ENCODE measurements at regions not wholly inside any gene's neighbourhood (a gene's known extent, or its start where the extent isn't known, plus 50 kb on each side); places are given as distances from the start of the nearest gene placed in this dataset.
"Not testable (repeated sequence)": the region's sequence is repeated elsewhere in the genome, so short reads cannot be mapped to it uniquely, and the experiment has no call there.

DNA sequence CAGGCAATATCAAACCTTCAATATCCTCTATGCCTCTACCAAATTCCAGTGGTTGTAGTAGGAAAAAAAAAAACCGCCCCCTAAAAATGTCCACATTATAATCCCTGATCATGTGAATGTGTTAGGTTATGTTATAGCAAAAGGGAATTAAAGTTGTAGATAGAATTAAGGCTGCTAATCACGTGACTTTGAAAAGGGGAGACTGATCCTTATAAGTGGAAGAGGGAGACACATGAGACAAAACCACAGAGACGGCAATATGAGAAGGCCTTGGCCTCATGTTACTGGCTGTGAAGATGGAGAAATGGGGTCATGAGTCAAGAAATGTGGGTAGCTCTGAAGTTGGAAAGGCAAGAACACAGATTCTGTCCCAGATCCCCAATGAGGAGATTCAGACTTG lies 1711.3 kb downstream of the KHDRBS2 start:
- not testable (repeated sequence) for H3K4me3 Mint-ChIP-seq; ATAC-seq; H3K36me3 Mint-ChIP-seq; H3K27me3 Mint-ChIP-seq; H3K27ac Mint-ChIP-seq; H3K4me1 Mint-ChIP-seq (ENCODE audit: low read depth in 2 of 2); DNase-seq (ENCODE audit: low spot score)
- H3K9me3 Mint-ChIP-seq, result peaks cover 26% of the 10 kb centered on the region

DNA sequence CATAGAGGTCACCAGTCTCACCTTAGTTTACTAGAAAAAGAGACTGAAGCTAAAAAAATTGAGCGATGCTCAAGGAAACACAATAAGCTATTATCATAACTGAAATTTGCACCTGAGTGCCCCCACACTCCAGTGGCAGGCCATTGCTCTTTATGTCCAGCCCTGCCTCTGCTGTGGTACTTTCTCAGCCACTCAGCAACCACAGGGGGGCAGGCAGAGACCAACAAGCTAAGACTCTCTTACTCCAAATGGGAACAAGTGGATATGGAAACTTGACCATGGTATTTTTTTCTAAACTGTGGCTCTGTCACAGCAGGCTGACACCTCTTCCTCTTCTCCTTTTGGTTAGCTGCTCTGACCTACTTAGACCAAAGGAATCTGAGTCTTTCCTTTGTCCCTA lies 1713.4 kb downstream of the KHDRBS2 start:
- H3K27me3 Mint-ChIP-seq; H3K4me3 Mint-ChIP-seq; H3K27ac Mint-ChIP-seq; DNase-seq (ENCODE audit: low spot score); H3K4me1 Mint-ChIP-seq (ENCODE audit: low read depth in 2 of 2); ATAC-seq; H3K36me3 Mint-ChIP-seq: not testable (repeated sequence)
- H3K9me3 Mint-ChIP-seq, result peaks cover 28% of the 10 kb centered on the region

DNA sequence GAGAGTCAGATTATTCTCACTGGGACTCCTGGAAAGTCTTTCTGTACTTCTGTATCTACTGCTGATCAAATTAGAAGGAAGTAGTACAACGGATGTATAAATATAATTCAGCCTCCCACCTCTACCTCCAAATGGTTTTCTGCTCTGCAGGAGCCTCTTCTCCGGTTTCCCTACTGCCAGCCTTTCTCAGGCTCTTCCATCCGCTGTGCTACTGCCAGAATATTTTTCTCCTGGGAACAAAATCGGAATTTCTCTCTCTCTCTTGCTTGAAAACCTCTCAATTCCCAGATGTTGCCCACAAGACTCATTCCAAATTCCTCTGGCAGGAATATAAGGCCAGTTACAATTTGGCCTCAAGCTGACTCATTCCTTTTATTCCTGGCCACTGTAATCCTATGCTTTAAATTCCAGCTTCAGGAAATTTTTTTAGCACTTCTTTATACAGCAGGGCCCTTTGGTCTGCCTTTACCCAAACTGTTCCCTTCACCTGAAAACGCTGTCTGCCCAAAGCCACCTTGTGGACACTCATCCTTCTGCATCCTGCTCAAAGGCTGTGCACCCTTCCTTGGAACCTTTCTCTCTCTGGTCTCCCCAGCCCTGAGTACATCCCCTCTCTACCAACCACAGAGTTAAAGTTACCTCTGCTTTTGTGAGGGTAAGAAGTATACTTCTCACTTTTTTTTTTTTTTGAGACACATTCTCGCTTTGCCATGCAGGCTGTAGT lies 1714.6 kb downstream of the KHDRBS2 start:
- H3K9me3 Mint-ChIP-seq, result peaks cover 30% of the 10 kb centered on the region
- ATAC-seq; H3K36me3 Mint-ChIP-seq; H3K27ac Mint-ChIP-seq; DNase-seq (ENCODE audit: low spot score); H3K27me3 Mint-ChIP-seq; H3K4me1 Mint-ChIP-seq (ENCODE audit: low read depth in 2 of 2); H3K4me3 Mint-ChIP-seq: not testable (repeated sequence)

DNA sequence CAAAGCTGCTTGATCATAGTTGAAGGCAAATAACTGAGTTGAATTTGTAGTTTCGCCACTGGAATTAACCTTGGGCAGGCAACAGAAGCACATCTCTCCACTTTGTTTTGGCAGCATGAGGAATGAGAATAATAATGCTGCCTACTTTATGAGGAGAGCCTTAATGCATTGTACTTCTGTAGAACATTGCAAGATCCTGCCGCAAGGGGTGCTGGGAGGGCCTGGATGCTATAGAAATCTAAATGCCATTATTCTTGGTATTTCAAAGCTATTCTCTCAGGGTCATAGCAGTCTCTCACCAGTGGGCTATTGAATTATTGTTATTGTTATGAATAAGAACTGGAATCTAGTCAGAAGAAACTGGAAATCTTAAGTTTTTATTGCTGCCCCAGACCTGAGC lies 1715.4 kb downstream of the KHDRBS2 start:
- H3K9me3 Mint-ChIP-seq, result peaks cover 30% of the 10 kb centered on the region
- H3K27ac Mint-ChIP-seq; DNase-seq (ENCODE audit: low spot score); H3K4me3 Mint-ChIP-seq; H3K4me1 Mint-ChIP-seq (ENCODE audit: low read depth in 2 of 2); H3K36me3 Mint-ChIP-seq; H3K27me3 Mint-ChIP-seq; ATAC-seq: not testable (repeated sequence)

DNA sequence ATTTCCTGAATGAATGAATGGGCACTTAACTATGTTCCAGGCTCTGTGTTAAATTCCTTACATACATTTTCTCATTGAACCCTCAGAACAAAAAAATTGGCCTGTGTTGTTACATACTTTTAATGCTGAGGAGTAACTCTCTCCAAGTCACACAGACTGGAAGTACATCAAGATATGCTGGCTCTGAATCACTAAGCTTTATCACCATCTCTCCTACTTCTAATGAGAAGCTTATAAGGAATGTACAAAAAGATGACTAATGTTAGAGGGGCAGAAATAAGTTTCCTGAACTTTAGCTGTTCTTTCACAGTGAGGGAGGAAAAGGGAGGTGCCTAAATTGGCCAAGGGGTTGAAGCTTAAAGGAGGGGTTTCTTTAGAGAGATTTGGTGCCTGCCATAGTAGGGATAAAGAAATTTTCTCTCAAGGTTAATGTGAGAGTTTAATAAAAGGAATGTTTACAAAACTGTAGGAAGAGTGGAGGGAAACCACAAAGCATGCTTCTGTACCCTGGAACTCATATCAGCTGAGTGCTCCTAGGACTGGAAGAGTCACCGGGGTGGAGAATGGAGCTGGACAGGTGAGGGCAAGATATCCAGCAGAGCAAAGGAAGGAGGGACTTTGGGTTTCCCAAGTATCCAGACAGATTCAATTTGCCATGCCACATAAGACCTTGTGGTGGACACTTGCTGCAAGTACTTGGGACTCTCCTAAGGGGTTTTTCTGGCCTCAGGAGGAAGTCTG lies 1718.4 kb downstream of the KHDRBS2 start:
- H3K27ac Mint-ChIP-seq; H3K4me3 Mint-ChIP-seq; H3K27me3 Mint-ChIP-seq; DNase-seq (ENCODE audit: low spot score); H3K36me3 Mint-ChIP-seq; ATAC-seq; H3K4me1 Mint-ChIP-seq (ENCODE audit: low read depth in 2 of 2): not testable (repeated sequence)
- peaks cover 28% of the 10 kb centered on the region for H3K9me3 Mint-ChIP-seq

DNA sequence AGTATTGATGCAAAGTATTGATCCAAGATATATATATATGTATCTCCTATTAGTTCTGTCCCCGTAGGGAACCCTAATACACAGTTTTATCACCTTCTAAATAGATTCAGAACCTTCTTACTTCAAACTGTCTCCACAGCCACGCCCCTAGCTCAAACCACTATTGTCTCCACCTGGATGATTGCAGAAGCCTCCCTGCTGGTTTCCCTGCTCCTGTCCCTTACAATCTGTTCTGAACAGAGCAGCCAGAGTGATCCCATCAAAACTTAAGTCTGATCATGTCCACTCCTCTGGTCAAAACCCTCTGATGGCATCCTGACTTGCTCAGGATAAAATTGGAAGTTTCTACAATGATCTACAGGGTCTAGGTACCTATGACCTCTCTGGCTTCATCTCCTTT lies 1719.6 kb downstream of the KHDRBS2 start:
- not testable (repeated sequence) for H3K4me3 Mint-ChIP-seq; H3K27ac Mint-ChIP-seq; DNase-seq (ENCODE audit: low spot score); H3K36me3 Mint-ChIP-seq; ATAC-seq; H3K27me3 Mint-ChIP-seq; H3K4me1 Mint-ChIP-seq (ENCODE audit: low read depth in 2 of 2)
- H3K9me3 Mint-ChIP-seq, result peaks cover 24% of the 10 kb centered on the region

DNA sequence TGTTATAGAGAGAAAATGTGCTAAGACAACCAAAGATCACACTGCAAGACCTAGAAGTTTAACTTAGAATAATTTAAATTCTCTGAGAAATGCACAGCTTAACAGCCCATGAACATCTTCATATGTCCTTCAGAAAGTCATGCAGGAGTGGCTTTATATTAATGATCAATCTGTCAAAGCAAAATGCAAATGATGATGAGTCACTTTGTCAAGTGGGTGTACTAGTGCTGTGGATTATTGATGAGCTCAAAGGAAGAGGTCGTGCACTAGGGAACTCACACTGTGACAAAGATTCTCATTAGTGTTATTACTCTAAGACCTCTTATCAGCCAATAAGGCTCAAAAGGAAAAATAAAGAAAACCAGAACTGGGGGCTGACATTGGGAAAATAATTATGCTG lies 1726.3 kb downstream of the KHDRBS2 start:
- ATAC-seq; H3K4me3 Mint-ChIP-seq; H3K27me3 Mint-ChIP-seq; H3K27ac Mint-ChIP-seq; H3K36me3 Mint-ChIP-seq; DNase-seq (ENCODE audit: low spot score); H3K4me1 Mint-ChIP-seq (ENCODE audit: low read depth in 2 of 2): not testable (repeated sequence)
- peaks cover 18% of the 10 kb centered on the region for H3K9me3 Mint-ChIP-seq

DNA sequence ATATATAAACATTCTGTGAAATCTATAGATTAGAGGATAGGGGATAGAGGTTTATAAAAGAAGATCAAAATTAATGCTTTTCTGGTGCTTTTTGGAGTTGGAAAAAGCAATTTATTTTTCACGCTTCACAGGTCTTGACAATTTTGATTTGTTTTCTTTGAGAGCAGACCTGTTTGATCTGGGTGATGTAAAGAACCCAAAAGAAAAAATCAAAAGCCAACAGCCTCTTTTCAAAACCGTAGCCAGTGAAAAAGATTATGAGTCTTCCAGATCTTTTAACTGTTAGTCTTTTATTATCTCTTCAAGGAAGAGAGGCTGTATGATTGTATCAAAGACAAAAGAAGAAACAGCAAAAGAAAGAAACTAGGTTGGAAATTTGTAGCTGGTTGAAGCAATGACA lies 1738.7 kb downstream of the KHDRBS2 start:
- not testable (repeated sequence) for H3K27me3 Mint-ChIP-seq; ATAC-seq; H3K4me3 Mint-ChIP-seq; H3K27ac Mint-ChIP-seq; H3K4me1 Mint-ChIP-seq (ENCODE audit: low read depth in 2 of 2); DNase-seq (ENCODE audit: low spot score)
- Mint-ChIP-seq H3K36me3 (peaks cover 16% of the 10 kb centered on the region), H3K9me3 (peaks cover 19% of the 10 kb centered on the region)

DNA sequence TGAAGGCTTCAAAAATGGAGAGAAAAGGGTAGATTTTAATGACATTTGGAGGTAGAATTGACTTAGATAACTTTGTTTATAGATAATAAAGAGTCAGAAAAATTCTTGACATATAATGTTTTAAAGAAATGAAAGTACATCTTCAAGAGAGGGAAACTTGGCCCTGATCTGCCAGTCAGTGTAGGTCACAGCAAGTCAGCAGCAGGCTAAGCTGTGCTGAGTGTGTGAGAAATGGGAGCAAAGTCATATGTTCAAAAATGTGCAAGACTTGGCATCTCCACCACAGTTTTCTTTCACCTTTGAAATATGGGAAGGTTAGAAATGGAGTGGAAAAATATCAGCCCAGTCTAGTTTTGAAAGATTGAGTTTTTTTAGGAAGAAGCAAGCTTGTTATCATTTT lies 1761.3 kb downstream of the KHDRBS2 start:
- not testable (repeated sequence) for DNase-seq (ENCODE audit: low spot score); ATAC-seq; H3K4me1 Mint-ChIP-seq (ENCODE audit: low read depth in 2 of 2); H3K27ac Mint-ChIP-seq; H3K9me3 Mint-ChIP-seq; H3K4me3 Mint-ChIP-seq; H3K36me3 Mint-ChIP-seq; H3K27me3 Mint-ChIP-seq

DNA sequence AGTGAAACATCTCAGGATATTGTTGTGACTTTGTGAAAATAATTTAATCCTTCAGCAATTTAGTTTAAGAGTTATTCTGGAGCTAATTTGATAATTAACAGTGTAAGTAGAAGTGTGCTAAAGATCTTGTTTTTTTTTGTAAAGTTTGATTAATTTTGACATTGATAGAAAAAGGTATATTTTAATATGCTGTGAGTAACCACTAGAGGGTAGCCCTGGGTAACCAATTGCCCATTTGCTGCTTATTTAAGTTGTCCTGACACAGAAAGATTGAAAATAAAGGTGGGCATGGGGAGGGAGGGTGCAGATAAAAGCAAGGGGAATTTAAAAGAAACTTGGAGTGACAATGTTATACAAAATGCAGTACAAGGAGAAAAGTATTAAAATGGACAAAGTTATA lies 1808.3 kb downstream of the KHDRBS2 start:
- not testable (repeated sequence) for H3K36me3 Mint-ChIP-seq; DNase-seq (ENCODE audit: low spot score); H3K27me3 Mint-ChIP-seq; H3K4me1 Mint-ChIP-seq (ENCODE audit: low read depth in 2 of 2); H3K27ac Mint-ChIP-seq; H3K9me3 Mint-ChIP-seq; ATAC-seq; H3K4me3 Mint-ChIP-seq

DNA sequence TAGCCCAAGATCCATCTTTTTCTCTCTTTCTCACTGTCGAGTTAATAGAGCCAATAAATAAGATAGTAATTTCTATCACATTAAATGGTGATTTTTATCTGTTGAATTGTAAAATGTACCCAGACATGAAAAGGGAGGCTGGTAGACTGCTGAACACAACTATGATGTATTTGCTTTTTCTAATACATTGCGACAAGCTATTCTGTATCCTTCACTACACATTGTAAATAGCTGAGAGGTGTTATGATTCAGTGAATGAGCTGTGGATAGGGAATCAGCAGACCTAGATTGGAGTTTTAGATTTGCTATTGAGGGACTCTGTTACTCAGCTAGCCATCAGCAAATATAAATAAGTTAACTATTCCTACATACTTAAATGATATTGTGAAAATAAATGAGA lies 1812.2 kb downstream of the KHDRBS2 start:
- not testable (repeated sequence) for H3K27ac Mint-ChIP-seq; H3K9me3 Mint-ChIP-seq; H3K27me3 Mint-ChIP-seq; H3K36me3 Mint-ChIP-seq; ATAC-seq; DNase-seq (ENCODE audit: low spot score); H3K4me3 Mint-ChIP-seq; H3K4me1 Mint-ChIP-seq (ENCODE audit: low read depth in 2 of 2)

DNA sequence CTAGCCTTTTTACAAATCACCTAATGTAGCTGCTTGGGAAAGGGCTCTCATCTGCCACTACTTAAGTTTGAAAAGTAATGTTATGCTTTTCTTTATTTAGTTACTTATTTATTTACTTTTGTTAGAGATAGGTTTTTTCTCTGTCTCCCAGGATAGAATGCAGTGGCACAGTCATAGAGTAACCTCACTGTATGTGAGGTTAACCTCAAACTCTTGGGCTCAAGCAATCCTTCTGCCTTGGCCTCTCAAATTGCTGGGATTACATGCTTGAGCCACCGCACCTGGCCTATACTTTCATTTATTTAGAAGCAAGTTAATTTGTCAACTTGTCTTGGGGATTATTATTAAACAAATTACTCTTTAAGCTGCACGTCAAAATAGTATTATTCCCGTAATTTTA lies 1814.6 kb downstream of the KHDRBS2 start:
- not testable (repeated sequence) for H3K27ac Mint-ChIP-seq; H3K9me3 Mint-ChIP-seq; H3K4me1 Mint-ChIP-seq (ENCODE audit: low read depth in 2 of 2); ATAC-seq; H3K27me3 Mint-ChIP-seq; H3K4me3 Mint-ChIP-seq; H3K36me3 Mint-ChIP-seq; DNase-seq (ENCODE audit: low spot score)

DNA sequence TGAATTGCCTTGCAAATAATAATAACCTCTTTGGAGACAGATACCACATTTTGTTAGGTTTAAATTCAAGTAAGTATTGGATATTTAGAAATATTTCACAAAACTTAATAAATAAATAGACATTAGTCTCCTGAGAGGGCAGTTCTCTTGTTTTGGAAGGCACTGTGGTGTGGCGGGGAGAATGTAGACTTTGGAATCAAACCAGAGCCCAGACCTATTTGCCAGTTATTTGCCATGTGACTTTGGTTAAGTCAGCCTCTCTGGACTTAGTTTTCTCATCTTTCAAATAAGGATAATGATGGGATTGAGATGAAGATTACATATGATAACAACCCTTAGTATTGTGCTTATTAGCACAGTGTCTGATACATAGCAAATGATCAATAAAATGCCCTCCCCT lies 1835.6 kb downstream of the KHDRBS2 start:
- not testable (repeated sequence) for H3K27ac Mint-ChIP-seq; H3K36me3 Mint-ChIP-seq; DNase-seq (ENCODE audit: low spot score); ATAC-seq; H3K9me3 Mint-ChIP-seq; H3K27me3 Mint-ChIP-seq; H3K4me1 Mint-ChIP-seq (ENCODE audit: low read depth in 2 of 2); H3K4me3 Mint-ChIP-seq

DNA sequence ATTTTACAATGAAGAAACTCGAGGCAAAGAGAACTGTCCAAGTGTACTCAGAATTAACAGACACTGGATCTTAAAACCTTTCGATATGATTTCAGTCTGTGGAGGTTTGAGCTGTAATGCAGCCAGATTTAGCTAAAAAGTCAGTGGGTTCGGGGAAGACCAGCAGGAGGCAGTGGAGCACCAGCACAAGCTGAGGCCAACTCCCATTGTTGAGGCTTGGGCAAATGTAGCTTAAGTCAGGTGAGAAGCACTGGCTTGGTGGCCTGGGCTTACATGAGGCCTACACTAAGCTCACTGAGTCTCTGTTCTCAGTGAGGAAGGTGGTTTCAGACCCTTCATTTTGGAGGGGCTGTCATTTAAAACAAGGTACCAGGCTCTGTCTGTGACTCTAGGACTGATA lies 1841.5 kb downstream of the KHDRBS2 start:
- not testable (repeated sequence) for DNase-seq (ENCODE audit: low spot score); H3K27me3 Mint-ChIP-seq; H3K4me1 Mint-ChIP-seq (ENCODE audit: low read depth in 2 of 2); H3K27ac Mint-ChIP-seq; H3K4me3 Mint-ChIP-seq; H3K36me3 Mint-ChIP-seq; H3K9me3 Mint-ChIP-seq
- peak in 1 of 2 donors; percentile 36 for ATAC-seq
